Thymus (tissue), 11 donors: ENCODE measurements at regions not wholly inside any gene's neighbourhood (a gene's known extent, or its start where the extent isn't known, plus 50 kb on each side); places are given as distances from the start of the nearest gene placed in this dataset.

Experiments
- DNase-seq, 9 donors: peaks; one replicate each; pipeline ENCODE4 v3.0.0-alpha.2; 2013; ENCODE audit warnings: low spot score in 9 of 9, low read depth in 6 of 9, missing footprints in 1 of 9
- H3K27ac ChIP-seq, 2 donors: one replicate each; pipeline ENCODE4 v1.5.1; 2013; ENCODE audit warnings: control low read depth in 1 of 2, low read depth in 1 of 2, low read length in 1 of 2, mild to moderate bottlenecking in 1 of 2, moderate library complexity in 1 of 2
- H3K27me3 ChIP-seq, 2 donors: one replicate each; pipeline ENCODE4 v1.5.1; 2013; ENCODE audit warnings: low read length in 1 of 2; ENCODE audit not compliant: control insufficient read depth in 2 of 2, insufficient read depth in 1 of 2
- H3K36me3 ChIP-seq, 2 donors: one replicate each; pipeline ENCODE4 v1.5.1; 2013; ENCODE audit warnings: low read length in 1 of 2, mild to moderate bottlenecking in 1 of 2, moderate library complexity in 1 of 2; ENCODE audit not compliant: control insufficient read depth in 2 of 2, insufficient read depth in 2 of 2
- H3K4me1 ChIP-seq, 2 donors: one replicate each; pipeline ENCODE4 v1.5.1; 2013; ENCODE audit warnings: low read length in 2 of 2; ENCODE audit not compliant: control insufficient read depth in 2 of 2, insufficient read depth in 2 of 2
- H3K4me3 ChIP-seq, 2 donors: one replicate each; pipeline ENCODE4 v1.5.1; 2013; ENCODE audit warnings: low read length in 2 of 2, control low read depth in 1 of 2, mild to moderate bottlenecking in 1 of 2
- H3K9me3 ChIP-seq, 2 donors: one replicate each; pipeline ENCODE4 v1.5.1; 2013; ENCODE audit warnings: low read length in 1 of 2, mild to moderate bottlenecking in 1 of 2; ENCODE audit not compliant: control insufficient read depth in 2 of 2, insufficient read depth in 1 of 2
- WGBS: extraction: QIAGEN DNeasy Blood & Tissue Kit; methylation state at CpG from one replicate; pipeline ENCODE4 v1.1.7; 2013; 5-methylcytosine and 5-hydroxymethylcytosine counted together
- donor health status: healthy.

GRCh38 chr3:163927521-163927920 lies 1150.8 kb downstream of the SI start:
- DNase-seq = no peak
- no peak overlapping the region for H3K4me3 ChIP-seq
- 93% methylated on average over 1 of the region's 1 CpG for WGBS
- H3K27me3 ChIP-seq = no peaks in the 10 kb centered on the region
- H3K27ac ChIP-seq = no peak overlapping the region
- no peaks in the 10 kb centered on the region for H3K4me1 ChIP-seq
- H3K36me3 ChIP-seq = no peaks in the 10 kb centered on the region
- H3K9me3 ChIP-seq = no peaks in the 10 kb centered on the region

DNA sequence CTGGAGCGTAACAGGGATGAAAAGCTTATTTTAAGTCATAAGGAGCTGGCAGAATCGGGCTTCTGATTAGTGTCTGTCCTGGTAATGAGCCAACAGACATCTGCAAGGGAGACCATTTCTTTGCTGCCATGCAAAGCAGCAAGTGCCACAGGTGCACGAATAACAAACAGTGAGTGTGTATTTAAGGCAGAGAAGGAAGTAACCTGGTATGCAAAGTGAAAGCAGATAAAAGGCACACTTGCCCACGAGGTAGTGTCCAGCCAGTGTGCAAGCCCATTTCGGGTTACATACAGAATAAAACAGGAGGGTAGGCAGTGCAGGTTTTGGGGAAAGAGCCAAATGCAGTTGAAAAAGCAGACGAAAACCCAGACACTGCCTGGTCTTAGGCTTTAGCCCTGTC lies 1153.7 kb downstream of the SI start:
- DNase-seq = no peak
- H3K36me3 ChIP-seq = no peaks in the 10 kb centered on the region
- H3K4me1 ChIP-seq = no peaks in the 10 kb centered on the region
- H3K4me3 ChIP-seq = no peak overlapping the region
- H3K27me3 ChIP-seq = no peaks in the 10 kb centered on the region
- no peaks in the 10 kb centered on the region for H3K9me3 ChIP-seq
- WGBS = 69% methylated on average over 6 of the region's 6 CpGs
- H3K27ac ChIP-seq = no peak overlapping the region

DNA sequence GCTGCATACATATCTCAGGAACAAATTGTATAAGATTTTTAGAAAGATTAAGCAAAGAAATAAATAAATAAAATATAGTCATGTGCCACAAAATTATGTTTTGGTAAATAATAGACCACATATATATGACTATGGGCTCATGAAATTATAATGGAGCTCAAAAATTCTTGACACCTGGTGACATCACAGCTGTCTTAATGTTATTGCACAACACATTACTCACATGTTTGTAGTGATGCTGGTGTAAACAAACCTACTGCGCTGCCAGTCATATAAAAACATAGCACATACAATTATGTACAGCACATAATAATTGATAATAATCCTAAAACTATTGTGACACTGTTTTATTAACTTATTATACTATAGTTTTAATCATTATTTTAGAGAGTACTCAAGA lies 1159.1 kb downstream of the SI start:
- H3K27ac ChIP-seq = no peak overlapping the region
- no peaks in the 10 kb centered on the region for H3K4me1 ChIP-seq
- no peaks in the 10 kb centered on the region for H3K9me3 ChIP-seq
- WGBS = 96% methylated on average over 1 of the region's 1 CpG
- H3K36me3 ChIP-seq = no peaks in the 10 kb centered on the region
- DNase-seq = no peak
- no peaks in the 10 kb centered on the region for H3K27me3 ChIP-seq
- no peak overlapping the region for H3K4me3 ChIP-seq

DNA sequence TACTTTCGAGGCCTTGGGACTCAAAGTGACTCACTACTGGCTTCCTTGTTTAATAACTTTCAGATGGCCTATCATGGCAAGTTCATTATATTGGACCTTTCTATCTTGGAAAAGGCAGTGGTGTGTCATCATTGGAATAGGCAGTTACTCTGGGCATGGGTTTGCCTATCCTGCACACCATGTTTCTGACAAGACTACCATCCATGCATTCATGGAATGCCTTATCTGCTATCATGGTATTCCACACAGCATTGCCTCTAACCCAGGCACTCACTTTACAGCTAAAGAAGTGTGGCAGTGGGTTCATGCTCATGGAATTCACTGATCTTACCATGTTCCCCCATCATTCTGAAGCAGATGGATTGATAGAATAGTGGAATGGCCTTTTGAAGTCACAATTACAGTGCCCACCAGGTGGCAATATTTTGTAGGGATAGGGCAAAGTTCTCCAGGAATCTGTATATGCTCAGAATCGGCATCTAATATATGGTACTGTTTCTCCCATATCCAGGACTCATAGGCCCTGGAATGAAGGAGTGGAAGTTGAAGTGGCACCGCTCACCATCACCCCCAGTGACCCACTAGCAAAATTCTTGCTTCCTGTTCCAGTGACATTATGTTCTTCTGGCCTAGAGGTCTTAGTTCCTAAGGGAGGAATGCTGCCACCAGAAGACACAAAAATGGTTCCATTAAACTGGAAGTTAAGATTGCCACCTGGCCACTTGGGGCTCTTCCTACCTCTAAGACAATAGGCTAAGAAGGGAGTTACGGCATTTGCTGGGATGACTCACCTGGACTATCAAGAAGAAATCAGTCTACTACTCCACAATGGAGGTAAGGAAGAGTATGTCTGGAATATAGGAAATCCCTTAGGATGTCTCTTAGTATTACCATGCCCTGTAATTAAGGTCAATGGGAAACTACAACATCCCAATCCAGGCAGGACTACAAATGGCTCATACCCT lies 1161.4 kb downstream of the SI start:
- no peaks in the 10 kb centered on the region for H3K36me3 ChIP-seq
- no peaks in the 10 kb centered on the region for H3K27me3 ChIP-seq
- no peak for DNase-seq
- H3K4me1 ChIP-seq = no peaks in the 10 kb centered on the region
- no peaks in the 10 kb centered on the region for H3K9me3 ChIP-seq
- H3K27ac ChIP-seq = no peak overlapping the region
- no peak overlapping the region for H3K4me3 ChIP-seq
- WGBS = 92% methylated on average over 4 of the region's 4 CpGs

- Histone ChIP-seq H3K4me1 (no peaks in the 10 kb centered on the region), H3K4me3 (no peak overlapping the region), H3K27ac (no peak overlapping the region), H3K27me3 (no peaks in the 10 kb centered on the region), H3K9me3 (no peaks in the 10 kb centered on the region), H3K36me3 (no peaks in the 10 kb centered on the region)
- WGBS = 96% methylated on average over 2 of the region's 2 CpGs
- DNase-seq = no peak
These were observed 1163.0 kb downstream of the SI start for GRCh38 chr3:163915280-163915679.

DNA sequence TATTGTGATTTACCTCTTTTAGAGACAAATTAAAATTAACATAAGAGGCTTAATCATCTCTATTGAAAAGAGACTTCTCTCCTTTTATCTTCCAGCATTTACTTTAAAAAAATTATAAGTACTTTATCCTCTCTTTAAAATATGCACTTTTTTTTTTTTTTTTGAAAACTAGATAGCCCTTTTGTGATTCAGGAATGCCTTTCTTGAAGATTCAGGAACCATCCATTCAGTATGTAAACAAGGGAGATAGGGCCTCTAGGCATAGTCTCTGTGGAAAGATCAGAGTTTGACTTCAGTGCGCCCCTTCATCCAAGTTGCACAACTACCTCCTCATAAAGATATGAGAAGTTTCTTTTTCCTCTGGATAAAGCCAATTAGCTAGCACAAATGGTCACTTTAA lies 1163.7 kb downstream of the SI start:
- 93% methylated on average over 1 of the region's 1 CpG for WGBS
- H3K4me3 ChIP-seq = no peak overlapping the region

DNA sequence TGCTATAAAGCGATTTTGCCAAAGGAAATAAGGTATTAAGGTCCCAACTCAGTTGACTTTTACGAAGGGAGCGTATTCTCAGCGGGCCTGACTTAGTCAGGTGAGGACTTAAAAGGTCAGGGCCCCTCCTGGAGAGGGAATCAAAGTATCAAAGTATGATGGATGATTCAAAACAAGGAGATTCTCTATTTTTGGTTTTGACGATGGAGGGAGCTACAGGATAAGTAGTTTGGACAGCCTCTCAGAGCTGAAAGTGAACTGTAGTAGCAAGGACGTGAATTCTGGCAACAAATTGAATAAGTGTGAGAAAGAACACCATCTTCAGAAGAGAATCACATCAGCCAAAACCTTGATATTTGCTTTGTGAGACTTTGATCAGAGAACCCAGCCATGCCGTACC lies 1186.5 kb downstream of the SI start:
- 93% methylated on average over 7 of the region's 7 CpGs for WGBS

More for the DNA sequence above, 1163.7 kb downstream of the SI start:
- Histone ChIP-seq H3K27ac (no peak overlapping the region), H3K36me3 (no peaks in the 10 kb centered on the region), H3K27me3 (no peaks in the 10 kb centered on the region), H3K4me1 (no peaks in the 10 kb centered on the region), H3K9me3 (no peaks in the 10 kb centered on the region)
- no peak for DNase-seq

DNA sequence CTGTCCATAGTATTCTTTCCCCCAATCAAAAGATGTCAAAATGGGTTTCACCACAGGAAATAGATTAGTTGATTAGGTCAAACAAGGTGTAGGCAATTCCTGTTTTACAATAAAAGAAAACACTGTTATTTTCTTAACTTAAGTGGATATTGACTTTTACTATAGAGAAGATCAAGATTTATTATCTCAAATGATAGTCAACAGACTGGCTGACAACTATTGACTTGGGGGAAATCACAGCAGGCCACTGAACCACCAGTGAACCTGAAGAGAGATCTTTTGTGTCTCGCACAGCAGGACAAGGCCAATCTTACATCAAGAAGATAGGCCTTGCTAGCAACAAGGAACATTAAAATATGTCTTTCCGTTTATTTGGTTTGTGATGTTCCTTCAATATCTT lies 1187.6 kb downstream of the SI start:
- WGBS = 63% methylated on average over 2 of the region's 2 CpGs
- H3K4me1 ChIP-seq = no peaks in the 10 kb centered on the region
- no peaks in the 10 kb centered on the region for H3K9me3 ChIP-seq
- no peak overlapping the region for H3K4me3 ChIP-seq
- no peak overlapping the region for H3K27ac ChIP-seq
- no peaks in the 10 kb centered on the region for H3K27me3 ChIP-seq
- no peaks in the 10 kb centered on the region for H3K36me3 ChIP-seq
- no peak for DNase-seq

More for the DNA sequence above, 1186.5 kb downstream of the SI start:
- no peak for DNase-seq
- Histone ChIP-seq H3K27ac (no peak overlapping the region), H3K4me3 (no peak overlapping the region), H3K27me3 (no peaks in the 10 kb centered on the region), H3K4me1 (no peaks in the 10 kb centered on the region), H3K9me3 (no peaks in the 10 kb centered on the region), H3K36me3 (no peaks in the 10 kb centered on the region)

- H3K4me1 ChIP-seq = no peaks in the 10 kb centered on the region
- H3K27me3 ChIP-seq = no peaks in the 10 kb centered on the region
- peaks cover 0 to 4% of the 10 kb centered on the region in 2 donors for H3K9me3 ChIP-seq
- H3K4me3 ChIP-seq = no peak overlapping the region
- no peak overlapping the region for H3K27ac ChIP-seq
- H3K36me3 ChIP-seq = no peaks in the 10 kb centered on the region
- WGBS = 92% methylated on average over 4 of the region's 4 CpGs
- DNase-seq = no peak
These were observed 1199.1 kb downstream of the SI start for GRCh38 chr3:163879172-163879571.
